GM21526 (cell line): ENCODE measurements at regions not wholly inside any gene's neighbourhood (a gene's known extent, or its start where the extent isn't known, plus 50 kb on each side); places are given as distances from the start of the nearest gene placed in this dataset.

Experiments
- ATAC-seq: cut with Tn5 transposase; IDR thresholded peaks from one replicate; pipeline ENCODE4 v1.9.1; 2021; ENCODE audit warnings: moderate library complexity; ENCODE audit not compliant: unreplicated experiment, low FRiP score

- no peak for ATAC-seq
Observed at GRCh38 chr13:74084375-74084935, 49.7 kb downstream of the KLF12 start.

GRCh38 chr13:74082741-74083160 is 51.5 kb downstream of the KLF12 start:
- ATAC-seq: no peak

GRCh38 chr13:74080762-74081161 is 53.4 kb downstream of the KLF12 start:
- no peak for ATAC-seq

- no peak for ATAC-seq
Observed at GRCh38 chr13:74077792-74078191, 56.4 kb downstream of the KLF12 start.

GRCh38 chr13:74077375-74077774 is 56.8 kb downstream of the KLF12 start:
- ATAC-seq: no peak

GRCh38 chr13:74074723-74075122 is 59.5 kb downstream of the KLF12 start:
- no peak for ATAC-seq

GRCh38 chr13:74073274-74073673 is 60.9 kb downstream of the KLF12 start:
- ATAC-seq: no peak

GRCh38 chr13:74070513-74070912 is 63.7 kb downstream of the KLF12 start:
- no peak for ATAC-seq

GRCh38 chr13:74070065-74070464 is 64.1 kb downstream of the KLF12 start:
- no peak for ATAC-seq

GRCh38 chr13:74068471-74068870 is 65.7 kb downstream of the KLF12 start:
- ATAC-seq: no peak

- no peak for ATAC-seq
Observed at GRCh38 chr13:74067818-74068217, 66.4 kb downstream of the KLF12 start.

- ATAC-seq: no peak
Observed at GRCh38 chr13:74066937-74067336, 67.3 kb downstream of the KLF12 start.

GRCh38 chr13:74064805-74065312 is 69.3 kb downstream of the KLF12 start:
- ATAC-seq: no peak

- ATAC-seq: no peak
Observed at GRCh38 chr13:74063533-74064100, 70.6 kb downstream of the KLF12 start.

GRCh38 chr13:74062933-74063332 is 71.3 kb downstream of the KLF12 start:
- peak; percentile 81 for ATAC-seq

- ATAC-seq: peak; percentile 83
Observed at GRCh38 chr13:74061926-74062595, 72.1 kb downstream of the KLF12 start.

GRCh38 chr13:74056801-74057542 is 77.2 kb downstream of the KLF12 start:
- ATAC-seq: no peak

- no peak for ATAC-seq
Observed at GRCh38 chr13:74052402-74052928, 81.7 kb downstream of the KLF12 start.

- ATAC-seq: no peak
Observed at GRCh38 chr13:74048756-74049155, 85.4 kb downstream of the KLF12 start.

- ATAC-seq: no peak
Observed at GRCh38 chr13:74047931-74048600, 86.1 kb downstream of the KLF12 start.
